ENCODE measurements at regions not wholly inside any gene's neighbourhood (a gene's known extent, or its start where the extent isn't known, plus 50 kb on each side); places are given as distances from the start of the nearest gene placed in this dataset.

DNA sequence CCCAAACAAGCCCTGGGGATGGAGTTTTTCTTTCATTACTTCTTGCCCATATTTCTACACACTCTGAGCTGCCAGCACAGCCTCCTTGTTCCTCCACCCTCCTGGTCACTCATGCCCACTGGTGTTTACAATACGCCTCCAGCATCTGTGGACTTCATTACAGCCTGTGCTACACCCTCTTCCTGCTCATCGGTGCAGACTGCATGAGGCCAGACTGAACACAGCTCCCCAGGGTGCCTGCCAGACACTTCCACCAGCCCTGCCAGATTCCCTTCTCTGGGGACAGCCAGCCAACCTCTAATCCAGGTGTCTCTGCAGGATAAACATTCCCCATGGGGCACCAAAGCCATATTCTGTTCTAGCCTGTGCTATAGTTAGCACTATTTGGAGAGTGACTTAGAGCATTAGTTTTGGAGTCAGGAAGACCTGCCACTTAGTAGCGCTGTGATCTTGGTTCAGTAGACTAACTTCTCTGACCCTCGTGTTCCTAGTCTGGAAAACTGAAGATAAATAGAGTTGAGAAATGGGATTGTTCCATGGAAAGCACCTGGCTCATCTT is 163.8 kb upstream of the KLF4 start:
- intact Hi-C loops (cut with DNase I): no loop called here
- Histone ChIP-seq H3K27me3 (no peaks in the 10 kb centered on the region), H3K9ac (ENCODE audit: low read depth in 2 of 2, low read length in 2 of 2) (no peak overlapping the region), H3K27ac (no peak overlapping the region), H3K9me3 (no peaks in the 10 kb centered on the region), H3K4me1 (no peaks in the 10 kb centered on the region), H3K4me3 (no peak overlapping the region), H3K36me3 (no peaks in the 10 kb centered on the region)
- TF ChIP-seq, protein P1, sequence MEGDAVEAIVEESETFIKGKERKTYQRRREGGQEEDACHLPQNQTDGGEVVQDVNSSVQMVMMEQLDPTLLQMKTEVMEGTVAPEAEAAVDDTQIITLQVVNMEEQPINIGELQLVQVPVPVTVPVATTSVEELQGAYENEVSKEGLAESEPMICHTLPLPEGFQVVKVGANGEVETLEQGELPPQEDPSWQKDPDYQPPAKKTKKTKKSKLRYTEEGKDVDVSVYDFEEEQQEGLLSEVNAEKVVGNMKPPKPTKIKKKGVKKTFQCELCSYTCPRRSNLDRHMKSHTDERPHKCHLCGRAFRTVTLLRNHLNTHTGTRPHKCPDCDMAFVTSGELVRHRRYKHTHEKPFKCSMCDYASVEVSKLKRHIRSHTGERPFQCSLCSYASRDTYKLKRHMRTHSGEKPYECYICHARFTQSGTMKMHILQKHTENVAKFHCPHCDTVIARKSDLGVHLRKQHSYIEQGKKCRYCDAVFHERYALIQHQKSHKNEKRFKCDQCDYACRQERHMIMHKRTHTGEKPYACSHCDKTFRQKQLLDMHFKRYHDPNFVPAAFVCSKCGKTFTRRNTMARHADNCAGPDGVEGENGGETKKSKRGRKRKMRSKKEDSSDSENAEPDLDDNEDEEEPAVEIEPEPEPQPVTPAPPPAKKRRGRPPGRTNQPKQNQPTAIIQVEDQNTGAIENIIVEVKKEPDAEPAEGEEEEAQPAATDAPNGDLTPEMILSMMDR (IDR thresholded peaks at IDR 0.05): no peak
- no peak for DNase-seq

DNA sequence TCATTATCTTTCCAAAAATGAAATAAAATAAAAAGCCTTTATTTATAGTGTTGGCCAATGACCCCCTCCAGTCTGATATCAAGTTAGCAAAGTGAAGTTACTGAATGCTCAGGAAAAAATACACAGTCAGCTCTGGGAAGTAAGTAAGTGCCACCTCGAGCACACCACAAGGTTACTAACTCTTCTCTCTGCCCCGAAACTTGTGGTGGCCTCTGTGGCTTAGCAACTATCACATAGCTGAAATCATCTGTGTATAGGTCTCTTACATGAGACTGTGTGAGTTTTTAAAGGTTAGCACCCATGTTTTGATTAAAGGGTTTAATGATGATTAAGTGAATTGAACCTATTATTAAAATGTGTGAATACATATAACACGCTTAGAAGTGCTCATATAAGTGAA is 161.4 kb upstream of the KLF4 start:
- H3K9ac ChIP-seq (ENCODE audit: low read depth in 2 of 2, low read length in 2 of 2): no peak overlapping the region
- no peak overlapping the region for H3K4me3 ChIP-seq
- no peaks in the 10 kb centered on the region for H3K4me1 ChIP-seq
- H3K27me3 ChIP-seq: no peaks in the 10 kb centered on the region
- no peak overlapping the region for H3K27ac ChIP-seq
- no peaks in the 10 kb centered on the region for H3K9me3 ChIP-seq
- intact Hi-C loops (cut with DNase I): no loop called here
- no peak for DNase-seq
- TF ChIP-seq, protein P1 (IDR thresholded peaks at IDR 0.05): no peak
- H3K36me3 ChIP-seq: no peaks in the 10 kb centered on the region

DNA sequence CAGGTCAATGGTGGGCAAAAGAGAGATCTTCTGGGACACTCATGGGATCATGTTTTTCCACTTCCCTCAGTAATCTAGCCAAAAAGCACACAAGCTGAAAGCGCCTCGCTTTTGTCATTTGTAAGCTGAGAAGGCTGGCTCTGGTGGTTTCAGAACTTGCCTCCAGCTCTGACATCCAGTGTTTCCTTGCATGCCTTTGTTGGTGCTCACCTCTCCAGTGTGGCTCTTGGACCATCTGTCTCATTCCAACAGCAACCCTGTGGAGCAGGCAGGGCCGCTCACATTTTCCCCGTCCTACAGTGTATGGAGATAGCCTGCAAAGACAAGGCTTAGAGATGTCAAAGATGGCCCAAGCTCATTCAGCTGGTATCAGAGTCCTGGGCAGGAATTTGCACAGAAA is 160.8 kb upstream of the KLF4 start:
- no peak overlapping the region for H3K9ac ChIP-seq (ENCODE audit: low read depth in 2 of 2, low read length in 2 of 2)
- TF ChIP-seq, protein P1 (IDR thresholded peaks at IDR 0.05): no peak
- no peaks in the 10 kb centered on the region for H3K9me3 ChIP-seq
- intact Hi-C loops (cut with DNase I): no loop called here
- no peaks in the 10 kb centered on the region for H3K36me3 ChIP-seq
- no peaks in the 10 kb centered on the region for H3K27me3 ChIP-seq
- H3K27ac ChIP-seq: no peak overlapping the region
- H3K4me3 ChIP-seq: no peak overlapping the region
- no peaks in the 10 kb centered on the region for H3K4me1 ChIP-seq
- DNase-seq: no peak

DNA sequence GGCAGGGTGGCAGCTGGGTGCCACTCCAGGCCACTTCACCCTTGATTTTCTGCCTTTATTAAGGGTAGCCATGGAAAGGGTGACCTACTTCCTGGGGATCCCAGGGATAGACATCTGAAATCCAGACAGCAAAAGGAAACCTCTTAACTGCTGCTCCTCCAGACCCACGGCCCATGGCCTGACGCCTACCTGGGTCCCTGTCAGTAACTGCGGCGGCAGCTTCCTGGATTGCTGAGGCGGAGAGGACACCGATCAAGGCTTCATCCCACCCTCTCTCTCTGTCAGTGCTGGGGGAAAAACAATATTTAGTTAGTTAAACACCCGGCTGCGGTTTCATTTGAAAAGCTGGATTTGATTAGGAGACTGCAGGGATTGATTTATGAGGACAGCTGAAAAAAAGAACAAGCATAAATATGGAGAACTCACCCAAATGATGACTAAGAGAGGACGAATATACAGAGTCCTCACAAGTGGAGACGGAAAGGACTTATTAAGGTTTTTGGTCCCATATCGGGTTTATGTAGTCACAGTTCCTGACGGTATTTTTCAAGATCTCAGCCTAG is 158.7 kb upstream of the KLF4 start:
- no peak for DNase-seq
- intact Hi-C loops (cut with DNase I): no loop called here
- Histone ChIP-seq H3K4me1 (no peaks in the 10 kb centered on the region), H3K9ac (ENCODE audit: low read depth in 2 of 2, low read length in 2 of 2) (no peak overlapping the region), H3K9me3 (no peaks in the 10 kb centered on the region), H3K4me3 (no peak overlapping the region), H3K27me3 (no peaks in the 10 kb centered on the region), H3K27ac (no peak overlapping the region), H3K36me3 (no peaks in the 10 kb centered on the region)
- TF ChIP-seq, protein P1 (IDR thresholded peaks at IDR 0.05): no peak

DNA sequence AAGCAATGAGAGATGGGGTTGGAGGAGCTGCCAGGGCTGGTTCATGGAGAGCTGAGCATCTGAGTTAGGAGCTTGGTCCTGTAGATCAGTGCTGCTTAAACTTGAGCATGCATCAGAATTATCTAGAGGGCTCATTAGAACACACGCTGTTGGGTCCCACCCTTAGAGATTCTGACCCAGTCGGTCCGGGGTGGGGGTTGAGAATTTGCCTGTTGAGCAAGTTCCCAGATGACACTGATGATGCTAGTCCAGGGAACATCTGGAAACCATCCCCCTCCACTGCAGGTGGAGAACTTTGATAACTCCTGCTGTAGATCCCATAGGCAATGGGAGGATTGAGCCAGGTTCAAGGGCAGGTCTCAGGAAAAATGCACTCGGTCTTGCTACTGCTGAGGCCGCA is 158.0 kb upstream of the KLF4 start:
- Histone ChIP-seq H3K27ac (no peak overlapping the region), H3K4me3 (no peak overlapping the region), H3K9me3 (no peaks in the 10 kb centered on the region), H3K27me3 (no peaks in the 10 kb centered on the region), H3K4me1 (no peaks in the 10 kb centered on the region), H3K36me3 (no peaks in the 10 kb centered on the region), H3K9ac (ENCODE audit: low read depth in 2 of 2, low read length in 2 of 2) (no peak overlapping the region)
- intact Hi-C loops (cut with DNase I): no loop called here
- TF ChIP-seq, protein P1 (IDR thresholded peaks at IDR 0.05): no peak
- DNase-seq: no peak
